GM12801 (cell line): ENCODE measurements at regions not wholly inside any gene's neighbourhood (a gene's known extent, or its start where the extent isn't known, plus 50 kb on each side); places are given as distances from the start of the nearest gene placed in this dataset.

Experiments
- TF ChIP-seq, protein P1 (sequence below): IDR thresholded peaks from one replicate; pipeline ENCODE4 v1.5.1; 2011; ENCODE audit warnings: control low read depth; ENCODE audit not compliant: insufficient read length; ENCODE audit errors: extremely low read depth

DNA sequence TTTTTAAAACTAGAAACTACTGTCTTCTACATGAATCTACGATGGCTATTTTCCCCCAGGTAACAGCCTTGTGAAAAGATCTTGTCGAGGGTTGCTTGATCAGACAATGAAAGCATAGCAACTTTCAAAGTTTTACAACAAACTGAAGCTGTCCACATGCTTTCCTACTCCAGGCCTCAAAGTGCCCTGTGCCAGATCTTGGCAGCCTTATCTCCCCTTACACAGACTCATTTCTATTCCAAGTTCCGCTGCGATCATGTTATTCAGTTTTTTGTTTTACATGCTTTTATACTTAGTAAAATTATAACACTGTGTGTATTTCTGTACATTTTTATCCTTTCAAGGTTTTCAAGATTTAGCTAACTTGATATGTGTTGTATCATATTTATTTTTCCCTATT is 661.7 kb upstream of the SORCS1 start:
- TF ChIP-seq, protein P1, sequence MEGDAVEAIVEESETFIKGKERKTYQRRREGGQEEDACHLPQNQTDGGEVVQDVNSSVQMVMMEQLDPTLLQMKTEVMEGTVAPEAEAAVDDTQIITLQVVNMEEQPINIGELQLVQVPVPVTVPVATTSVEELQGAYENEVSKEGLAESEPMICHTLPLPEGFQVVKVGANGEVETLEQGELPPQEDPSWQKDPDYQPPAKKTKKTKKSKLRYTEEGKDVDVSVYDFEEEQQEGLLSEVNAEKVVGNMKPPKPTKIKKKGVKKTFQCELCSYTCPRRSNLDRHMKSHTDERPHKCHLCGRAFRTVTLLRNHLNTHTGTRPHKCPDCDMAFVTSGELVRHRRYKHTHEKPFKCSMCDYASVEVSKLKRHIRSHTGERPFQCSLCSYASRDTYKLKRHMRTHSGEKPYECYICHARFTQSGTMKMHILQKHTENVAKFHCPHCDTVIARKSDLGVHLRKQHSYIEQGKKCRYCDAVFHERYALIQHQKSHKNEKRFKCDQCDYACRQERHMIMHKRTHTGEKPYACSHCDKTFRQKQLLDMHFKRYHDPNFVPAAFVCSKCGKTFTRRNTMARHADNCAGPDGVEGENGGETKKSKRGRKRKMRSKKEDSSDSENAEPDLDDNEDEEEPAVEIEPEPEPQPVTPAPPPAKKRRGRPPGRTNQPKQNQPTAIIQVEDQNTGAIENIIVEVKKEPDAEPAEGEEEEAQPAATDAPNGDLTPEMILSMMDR, result no peak

DNA sequence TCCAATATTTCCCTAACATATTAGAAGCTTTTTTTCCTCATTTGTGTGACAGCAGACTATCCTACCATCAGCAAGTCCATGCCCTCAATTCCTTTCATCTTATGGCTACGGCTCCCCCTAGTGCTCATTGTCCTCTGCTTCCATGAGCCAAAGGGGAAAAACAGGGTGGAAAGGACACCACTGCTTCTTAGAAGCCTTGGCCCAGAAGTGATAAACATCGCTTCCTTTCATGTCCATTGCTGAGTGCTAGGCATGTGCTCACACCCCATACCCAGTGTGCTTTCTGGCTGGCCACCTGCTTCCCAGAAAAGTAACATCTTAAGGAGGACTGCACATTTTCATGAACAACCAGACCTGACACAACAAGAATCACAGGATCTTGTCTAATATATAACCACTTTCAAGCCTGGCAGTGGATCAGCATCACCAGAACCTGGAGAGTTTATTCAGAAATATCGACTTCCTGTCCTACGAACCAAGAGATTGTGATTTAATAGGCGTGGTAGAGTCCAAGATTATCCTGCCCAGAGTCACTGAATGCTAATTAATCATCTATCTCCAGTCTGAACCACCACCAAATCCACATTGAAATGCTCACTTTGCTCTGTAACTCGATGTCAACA is 650.5 kb upstream of the SORCS1 start:
- TF ChIP-seq, protein P1, result no peak

DNA sequence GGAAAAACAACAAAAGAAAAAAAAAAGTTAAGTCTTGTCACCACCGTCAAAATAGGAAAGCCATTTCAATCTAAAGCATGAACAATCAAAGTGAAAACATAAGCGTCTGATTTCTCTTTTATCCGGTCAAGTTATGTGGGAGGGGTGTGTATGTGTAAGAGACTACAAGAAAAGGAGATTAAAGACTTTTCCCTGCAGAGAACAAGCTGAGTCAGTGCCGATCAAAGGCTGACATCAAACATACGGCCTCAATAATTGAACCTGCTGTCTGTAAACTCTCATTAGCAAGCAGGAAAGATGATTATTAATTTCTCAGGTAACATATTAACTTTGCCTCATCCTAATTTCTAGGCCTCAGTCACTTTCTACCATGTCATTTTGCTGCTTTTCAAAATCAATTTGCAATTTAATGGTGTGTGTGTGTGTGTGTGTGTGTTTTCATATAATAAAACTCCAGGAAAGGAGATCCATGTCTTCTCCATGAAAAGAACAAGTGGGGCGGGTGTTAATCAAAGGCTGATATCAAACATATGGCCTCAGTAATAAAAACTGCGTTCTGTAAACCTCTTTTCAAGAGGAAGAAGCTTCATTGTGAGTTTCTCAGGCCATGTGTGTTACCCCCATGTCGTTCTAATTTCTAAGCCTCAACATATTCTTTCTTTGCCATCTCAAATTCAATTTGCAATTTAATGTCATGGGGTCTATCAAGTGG is 649.1 kb upstream of the SORCS1 start:
- TF ChIP-seq, protein P1, result no peak

DNA sequence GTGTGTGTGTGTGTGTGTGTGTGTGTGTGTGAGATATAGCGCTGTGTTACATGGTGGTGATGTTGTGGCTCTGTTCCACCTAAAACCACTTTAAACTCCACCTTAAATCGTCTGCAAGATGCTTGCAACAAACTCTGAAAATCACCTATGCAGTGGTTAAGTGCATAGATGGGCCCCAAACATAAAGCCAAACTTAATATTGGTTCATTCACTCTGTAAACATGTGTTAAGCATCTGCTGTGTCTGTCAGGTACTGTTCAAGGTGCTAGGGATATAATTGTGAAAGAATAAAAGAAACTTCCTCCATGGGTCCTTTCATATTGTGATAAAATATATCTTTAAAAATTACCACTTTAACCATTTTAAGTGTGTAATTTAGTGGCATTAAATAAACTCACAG is 645.4 kb upstream of the SORCS1 start:
- TF ChIP-seq, protein P1, result no peak

DNA sequence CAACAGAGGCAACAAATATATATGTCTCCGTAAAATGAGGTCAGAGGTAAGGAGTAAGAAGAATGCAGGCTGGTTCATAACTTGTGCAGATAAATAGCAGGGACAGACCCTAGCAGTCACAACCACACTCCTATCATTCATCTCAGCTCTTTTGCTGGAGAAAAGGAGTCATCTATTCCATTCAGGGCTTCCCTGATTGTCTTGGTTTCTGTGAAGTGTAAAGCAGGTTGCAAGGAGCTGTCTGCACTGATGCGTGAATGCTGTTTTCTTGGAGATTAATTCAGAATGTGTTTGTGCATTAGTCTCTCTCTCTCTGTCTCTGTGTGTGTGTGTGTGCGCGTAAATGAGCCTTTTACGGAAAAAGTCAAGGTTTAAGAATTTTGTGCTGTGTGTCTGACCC is 643.3 kb upstream of the SORCS1 start:
- TF ChIP-seq, protein P1, result no peak

DNA sequence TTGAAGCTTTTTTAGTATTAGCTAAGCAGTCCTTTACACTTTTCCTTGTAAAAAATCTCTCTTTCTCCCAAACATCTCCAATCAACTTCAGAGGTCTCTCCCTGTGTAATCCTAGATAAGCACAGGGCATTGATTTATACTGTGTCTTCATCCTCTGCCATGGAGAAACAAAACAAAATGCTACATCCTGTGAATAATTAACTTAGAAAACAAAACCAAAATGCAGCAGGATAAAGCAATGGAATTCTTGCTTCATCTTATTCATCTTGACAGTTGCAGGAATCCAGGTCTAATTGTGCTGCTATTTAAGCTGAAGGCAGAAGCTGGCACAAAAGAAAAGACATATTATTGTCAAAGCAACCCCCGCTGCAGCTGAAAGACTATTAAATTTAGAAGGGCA is 641.5 kb upstream of the SORCS1 start:
- TF ChIP-seq, protein P1, result no peak

DNA sequence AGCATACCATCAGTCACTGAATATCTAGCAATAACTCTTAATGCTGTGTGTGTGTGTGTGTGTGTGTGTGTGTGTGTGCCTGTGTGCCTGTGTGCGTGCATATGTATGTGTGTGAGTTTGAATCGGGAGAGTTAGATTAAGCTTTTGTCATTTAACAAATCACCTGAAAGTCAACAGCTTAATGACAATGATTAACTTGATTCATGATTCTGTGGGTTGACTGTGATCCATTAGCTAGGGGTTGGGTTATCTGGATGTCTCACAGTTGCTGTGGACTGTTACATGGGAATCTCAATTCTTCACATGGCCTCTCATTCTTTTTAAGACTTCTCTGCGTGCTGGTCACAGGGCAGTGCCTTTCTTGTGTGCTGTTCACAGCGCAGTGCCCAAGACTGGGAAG is 639.0 kb upstream of the SORCS1 start:
- TF ChIP-seq, protein P1, result no peak
